Adrenal gland (tissue), 5 donors: ENCODE measurements at regions not wholly inside any gene's neighbourhood (a gene's known extent, or its start where the extent isn't known, plus 50 kb on each side); places are given as distances from the start of the nearest gene placed in this dataset.

Experiments
- CTCF ChIP-seq, 6 experiments: fragments of 450-650 bp in 4 of 6; fragments of 200-600 bp in 2 of 6; sonication (generic) in 1 of 6; IDR thresholded peaks; 1 replicate in 5 of 6; 2 replicates in 1 of 6; pipeline versions ENCODE4 v1.5.1 to v1.8.0; 2016 to 2021; ENCODE audit warnings: antibody characterized with exemption in 6 of 6, mild to moderate bottlenecking in 2 of 6, moderate library complexity in 1 of 6
- POLR2A ChIP-seq, 2 donors: fragments of 450-650 bp; IDR thresholded peaks; one replicate each; pipeline ENCODE4 v1.6.1; 2017; ENCODE audit warnings: antibody characterized with exemption in 2 of 2, mild to moderate bottlenecking in 2 of 2, moderate library complexity in 1 of 2
- donor health status: DM: no; HTN: no; CAD: no.

GRCh38 chr11:127270851-127271250, 270.3 kb upstream of the KIRREL3 start:
- TF ChIP-seq CTCF (IDR thresholded peaks at IDR 0.05) (no peak), POLR2A (IDR thresholded peaks at IDR 0.05) (no peak)
